ENCODE measurements at regions not wholly inside any gene's neighbourhood (a gene's known extent, or its start where the extent isn't known, plus 50 kb on each side); places are given as distances from the start of the nearest gene placed in this dataset.

GRCh38 chr3:150117076-150117475 is 146.4 kb upstream of the PFN2 start:
- no peak for DNase-seq

- no peak for DNase-seq
Measured at GRCh38 chr3:150116196-150116595, 145.5 kb upstream of the PFN2 start.

- DNase-seq = no peak
Measured at GRCh38 chr3:150114873-150115540, 144.3 kb upstream of the PFN2 start.

GRCh38 chr3:150114273-150114672 is 143.6 kb upstream of the PFN2 start:
- DNase-seq = no peak

- DNase-seq = peak; percentile 83
Measured at GRCh38 chr3:150110097-150110496, 139.4 kb upstream of the PFN2 start.

- DNase-seq = no peak
Measured at GRCh38 chr3:150107429-150108175, 136.9 kb upstream of the PFN2 start.

- peak; percentile 42 for DNase-seq
Measured at GRCh38 chr3:150106740-150107428, 136.2 kb upstream of the PFN2 start.

- no peak for DNase-seq
Measured at GRCh38 chr3:150105886-150106612, 135.4 kb upstream of the PFN2 start.

- no peak for DNase-seq
Measured at GRCh38 chr3:150105025-150105424, 134.3 kb upstream of the PFN2 start.

- DNase-seq = no peak
Measured at GRCh38 chr3:150104564-150104963, 133.9 kb upstream of the PFN2 start.

- DNase-seq = no peak
Measured at GRCh38 chr3:150101016-150101415, 130.3 kb upstream of the PFN2 start.

- DNase-seq = no peak
Measured at GRCh38 chr3:150098621-150099020, 127.9 kb upstream of the PFN2 start.

- DNase-seq = no peak
Measured at GRCh38 chr3:150097588-150097890, 126.8 kb upstream of the PFN2 start.

GRCh38 chr3:150096700-150097587 is 126.2 kb upstream of the PFN2 start:
- DNase-seq = no peak

- DNase-seq = no peak
Measured at GRCh38 chr3:150094150-150094933, 123.6 kb upstream of the PFN2 start.

- DNase-seq = no peak
Measured at GRCh38 chr3:150091626-150092025, 120.9 kb upstream of the PFN2 start.

GRCh38 chr3:150090877-150091276 is 120.2 kb upstream of the PFN2 start:
- DNase-seq = no peak

- no peak for DNase-seq
Measured at GRCh38 chr3:150090006-150090405, 119.3 kb upstream of the PFN2 start.

GRCh38 chr3:150084128-150084527 is 113.4 kb upstream of the PFN2 start:
- no peak for DNase-seq

- DNase-seq = no peak
Measured at GRCh38 chr3:150083655-150084042, 113.0 kb upstream of the PFN2 start.

GRCh38 chr3:150082898-150083654 is 112.4 kb upstream of the PFN2 start:
- DNase-seq = no peak

All from SHP77 treated with DMSO at 0.1 percent for 48 hours (cell line).